ENCODE measurements at regions not wholly inside any gene's neighbourhood (a gene's known extent, or its start where the extent isn't known, plus 50 kb on each side); places are given as distances from the start of the nearest gene placed in this dataset.

GRCh38 chr18:51400721-51401120 is 203.2 kb upstream of the MEX3C start:
- Mint-ChIP-seq H3K27me3 (peaks cover 20% of the 10 kb centered on the region), H3K27ac (no peak overlapping the region), H3K36me3 (ENCODE audit: low read depth) (no peaks in the 10 kb centered on the region), H3K4me1 (ENCODE audit: low read depth) (no peaks in the 10 kb centered on the region), H3K4me3 (no peak overlapping the region), H3K9me3 (no peaks in the 10 kb centered on the region)
- no peak overlapping the region for H3K4me3 ChIP-seq (ENCODE audit: low read length)
- H3K27me3 ChIP-seq (ENCODE audit: control insufficient read depth in 1 of 2, insufficient read depth in 2 of 2, low read length in 2 of 2), result no peaks in the 10 kb centered on the region
- intact Hi-C loops (cut with DNase I, micrococcal nuclease), result no loop called here
- TF ChIP-seq, protein P1, sequence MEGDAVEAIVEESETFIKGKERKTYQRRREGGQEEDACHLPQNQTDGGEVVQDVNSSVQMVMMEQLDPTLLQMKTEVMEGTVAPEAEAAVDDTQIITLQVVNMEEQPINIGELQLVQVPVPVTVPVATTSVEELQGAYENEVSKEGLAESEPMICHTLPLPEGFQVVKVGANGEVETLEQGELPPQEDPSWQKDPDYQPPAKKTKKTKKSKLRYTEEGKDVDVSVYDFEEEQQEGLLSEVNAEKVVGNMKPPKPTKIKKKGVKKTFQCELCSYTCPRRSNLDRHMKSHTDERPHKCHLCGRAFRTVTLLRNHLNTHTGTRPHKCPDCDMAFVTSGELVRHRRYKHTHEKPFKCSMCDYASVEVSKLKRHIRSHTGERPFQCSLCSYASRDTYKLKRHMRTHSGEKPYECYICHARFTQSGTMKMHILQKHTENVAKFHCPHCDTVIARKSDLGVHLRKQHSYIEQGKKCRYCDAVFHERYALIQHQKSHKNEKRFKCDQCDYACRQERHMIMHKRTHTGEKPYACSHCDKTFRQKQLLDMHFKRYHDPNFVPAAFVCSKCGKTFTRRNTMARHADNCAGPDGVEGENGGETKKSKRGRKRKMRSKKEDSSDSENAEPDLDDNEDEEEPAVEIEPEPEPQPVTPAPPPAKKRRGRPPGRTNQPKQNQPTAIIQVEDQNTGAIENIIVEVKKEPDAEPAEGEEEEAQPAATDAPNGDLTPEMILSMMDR (IDR thresholded peaks at IDR 0.05), result no peak
- no peak for DNase-seq
- CTCF ChIA-PET, result no interaction called here
- no peaks in the 10 kb centered on the region for H3K9me3 ChIP-seq (ENCODE audit: control insufficient read depth in 1 of 2, insufficient read depth in 1 of 2, low read length in 2 of 2)
- no peak for ATAC-seq (ENCODE audit: poor library complexity)
- no peaks in the 10 kb centered on the region for H3K36me3 ChIP-seq (ENCODE audit: insufficient read depth, low read length)
- no peak overlapping the region for H3K27ac ChIP-seq (ENCODE audit: low read depth in 1 of 2, low read length in 2 of 2)
- POLR2A ChIA-PET, result no interaction called here
- no peaks in the 10 kb centered on the region for H3K4me1 ChIP-seq (ENCODE audit: insufficient read depth, low read length)

- Histone ChIP-seq H3K4me3 (ENCODE audit: low read length) (no peak overlapping the region), H3K9me3 (ENCODE audit: control insufficient read depth in 1 of 2, insufficient read depth in 1 of 2, low read length in 2 of 2) (no peaks in the 10 kb centered on the region), H3K36me3 (ENCODE audit: insufficient read depth, low read length) (no peaks in the 10 kb centered on the region), H3K27me3 (ENCODE audit: control insufficient read depth in 1 of 2, insufficient read depth in 2 of 2, low read length in 2 of 2) (no peaks in the 10 kb centered on the region), H3K4me1 (ENCODE audit: insufficient read depth, low read length) (no peaks in the 10 kb centered on the region), H3K27ac (ENCODE audit: low read depth in 1 of 2, low read length in 2 of 2) (no peak overlapping the region)
- Mint-ChIP-seq H3K36me3 (ENCODE audit: low read depth) (no peaks in the 10 kb centered on the region), H3K4me1 (ENCODE audit: low read depth) (no peaks in the 10 kb centered on the region), H3K27ac (no peak overlapping the region), H3K27me3 (peaks cover 21% of the 10 kb centered on the region), H3K4me3 (no peak overlapping the region), H3K9me3 (no peaks in the 10 kb centered on the region)
- TF ChIP-seq, protein P1 (IDR thresholded peaks at IDR 0.05), result no peak
- no peak for DNase-seq
- CTCF ChIA-PET, result no interaction called here
- POLR2A ChIA-PET, result no interaction called here
- no peak for ATAC-seq (ENCODE audit: poor library complexity)
- intact Hi-C loops (cut with DNase I, micrococcal nuclease), result no loop called here
Measured at GRCh38 chr18:51401912-51402311, 204.4 kb upstream of the MEX3C start.

- H3K4me1 Mint-ChIP-seq (ENCODE audit: low read depth), result no peaks in the 10 kb centered on the region
- Histone ChIP-seq H3K4me3 (ENCODE audit: low read length) (no peak overlapping the region), H3K4me1 (ENCODE audit: insufficient read depth, low read length) (no peaks in the 10 kb centered on the region), H3K9me3 (ENCODE audit: control insufficient read depth in 1 of 2, insufficient read depth in 1 of 2, low read length in 2 of 2) (no peaks in the 10 kb centered on the region), H3K27me3 (ENCODE audit: control insufficient read depth in 1 of 2, insufficient read depth in 2 of 2, low read length in 2 of 2) (no peaks in the 10 kb centered on the region), H3K27ac (ENCODE audit: low read depth in 1 of 2, low read length in 2 of 2) (no peak overlapping the region), H3K36me3 (ENCODE audit: insufficient read depth, low read length) (no peaks in the 10 kb centered on the region)
- TF ChIP-seq, protein P1 (IDR thresholded peaks at IDR 0.05), result no peak
- ChIA-PET POLR2A (no interaction called here), CTCF (no interaction called here)
- H3K36me3 Mint-ChIP-seq (ENCODE audit: low read depth), result no peaks in the 10 kb centered on the region
- H3K27ac Mint-ChIP-seq, result no peak overlapping the region
- no peak overlapping the region for H3K4me3 Mint-ChIP-seq
- intact Hi-C loops (cut with DNase I, micrococcal nuclease), result no loop called here
- ATAC-seq (ENCODE audit: poor library complexity) (no peak), DNase-seq (no peak)
- H3K9me3 Mint-ChIP-seq, result no peaks in the 10 kb centered on the region
- peaks cover 29% of the 10 kb centered on the region for H3K27me3 Mint-ChIP-seq
Measured at GRCh38 chr18:51404620-51405019, 207.1 kb upstream of the MEX3C start.

Data from CD4-positive, alpha-beta T cell (primary cell).